ENCODE measurements at regions not wholly inside any gene's neighbourhood (a gene's known extent, or its start where the extent isn't known, plus 50 kb on each side); places are given as distances from the start of the nearest gene placed in this dataset.

DNA sequence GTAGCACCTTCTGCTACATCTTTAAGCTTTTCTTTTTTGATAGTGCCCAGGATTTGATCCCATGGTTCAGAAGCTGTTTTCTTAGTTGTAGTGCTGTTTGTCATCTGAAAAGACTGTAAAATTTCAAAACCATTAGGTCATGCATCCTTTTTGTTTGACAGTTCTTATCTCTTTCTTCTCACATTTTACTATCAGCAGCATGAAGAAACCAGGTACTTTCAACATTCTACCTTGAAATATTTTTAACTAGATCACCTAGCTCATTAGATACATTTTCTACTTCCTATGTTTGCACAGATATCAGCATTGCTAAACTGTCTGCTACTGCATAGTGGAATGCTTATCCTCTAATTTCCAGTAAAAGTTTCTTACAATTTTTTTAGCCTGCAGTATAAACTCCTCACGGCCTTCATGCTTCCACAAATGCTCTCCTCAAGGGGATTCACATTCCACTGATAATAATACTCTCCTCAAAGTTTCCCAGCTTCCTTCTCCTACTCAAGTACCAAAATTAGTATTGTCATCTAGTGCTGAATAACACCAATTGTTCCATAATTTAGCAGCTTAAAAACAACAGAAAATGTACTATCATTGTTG, 243.9 kb upstream of the ZRANB2 start:
- TF ChIP-seq, protein P1, sequence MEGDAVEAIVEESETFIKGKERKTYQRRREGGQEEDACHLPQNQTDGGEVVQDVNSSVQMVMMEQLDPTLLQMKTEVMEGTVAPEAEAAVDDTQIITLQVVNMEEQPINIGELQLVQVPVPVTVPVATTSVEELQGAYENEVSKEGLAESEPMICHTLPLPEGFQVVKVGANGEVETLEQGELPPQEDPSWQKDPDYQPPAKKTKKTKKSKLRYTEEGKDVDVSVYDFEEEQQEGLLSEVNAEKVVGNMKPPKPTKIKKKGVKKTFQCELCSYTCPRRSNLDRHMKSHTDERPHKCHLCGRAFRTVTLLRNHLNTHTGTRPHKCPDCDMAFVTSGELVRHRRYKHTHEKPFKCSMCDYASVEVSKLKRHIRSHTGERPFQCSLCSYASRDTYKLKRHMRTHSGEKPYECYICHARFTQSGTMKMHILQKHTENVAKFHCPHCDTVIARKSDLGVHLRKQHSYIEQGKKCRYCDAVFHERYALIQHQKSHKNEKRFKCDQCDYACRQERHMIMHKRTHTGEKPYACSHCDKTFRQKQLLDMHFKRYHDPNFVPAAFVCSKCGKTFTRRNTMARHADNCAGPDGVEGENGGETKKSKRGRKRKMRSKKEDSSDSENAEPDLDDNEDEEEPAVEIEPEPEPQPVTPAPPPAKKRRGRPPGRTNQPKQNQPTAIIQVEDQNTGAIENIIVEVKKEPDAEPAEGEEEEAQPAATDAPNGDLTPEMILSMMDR (IDR thresholded peaks at IDR 0.05): no peak
- TF ChIP-seq POLR2A (IDR thresholded peaks at IDR 0.05): no peak
- no peak for TF ChIP-seq POLR2AphosphoS5 (IDR thresholded peaks at IDR 0.05)

All from upper lobe of left lung (tissue), 4 donors.